Activated effector memory CD4-positive, alpha-beta T cell treated with anti-CD3 and anti-CD28 coated beads, Interleukin-2, amount 50 U/mL, for 16 hours (primary cell): ENCODE measurements at regions not wholly inside any gene's neighbourhood (a gene's known extent, or its start where the extent isn't known, plus 50 kb on each side); places are given as distances from the start of the nearest gene placed in this dataset.
"Not testable (repeated sequence)": the region's sequence is repeated elsewhere in the genome, so short reads cannot be mapped to it uniquely, and the experiment has no call there.

Source experiments
- DNase-seq: peaks from one replicate; pipeline ENCODE4 v3.0.0-alpha.2; 2020

- DNase-seq: no peak
Measured at GRCh38 chr2:17362956-17363355, 155.3 kb downstream of the RAD51AP2 start.

- no peak for DNase-seq
Measured at GRCh38 chr2:17355608-17356329, 162.5 kb downstream of the RAD51AP2 start.

GRCh38 chr2:17353263-17353662 lies 165.0 kb downstream of the RAD51AP2 start:
- no peak for DNase-seq

GRCh38 chr2:17342692-17343091 lies 175.5 kb downstream of the RAD51AP2 start:
- DNase-seq: not testable (repeated sequence)

- DNase-seq: no peak
Measured at GRCh38 chr2:17337507-17337906, 180.7 kb downstream of the RAD51AP2 start.

- no peak for DNase-seq
Measured at GRCh38 chr2:17336458-17336857, 181.8 kb downstream of the RAD51AP2 start.

GRCh38 chr2:17334300-17334699 lies 183.9 kb downstream of the RAD51AP2 start:
- no peak for DNase-seq

GRCh38 chr2:17331636-17332035 lies 186.6 kb downstream of the RAD51AP2 start:
- DNase-seq: no peak

GRCh38 chr2:17328161-17328560 lies 190.1 kb downstream of the RAD51AP2 start:
- no peak for DNase-seq

- DNase-seq: no peak
Measured at GRCh38 chr2:17327649-17328048, 190.6 kb downstream of the RAD51AP2 start.

GRCh38 chr2:17326717-17327116 lies 191.5 kb downstream of the RAD51AP2 start:
- no peak for DNase-seq

GRCh38 chr2:17323697-17324096 lies 194.5 kb downstream of the RAD51AP2 start:
- no peak for DNase-seq

- DNase-seq: no peak
Measured at GRCh38 chr2:17322461-17322860, 195.8 kb downstream of the RAD51AP2 start.

- DNase-seq: no peak
Measured at GRCh38 chr2:17319090-17319489, 199.2 kb downstream of the RAD51AP2 start.

- DNase-seq: no peak
Measured at GRCh38 chr2:17318013-17318412, 200.2 kb downstream of the RAD51AP2 start.

GRCh38 chr2:17317439-17317976 lies 200.7 kb downstream of the RAD51AP2 start:
- DNase-seq: no peak

- no peak for DNase-seq
Measured at GRCh38 chr2:17313261-17313660, 205.0 kb downstream of the RAD51AP2 start.

- no peak for DNase-seq
Measured at GRCh38 chr2:17311771-17312511, 206.3 kb downstream of the RAD51AP2 start.

- no peak for DNase-seq
Measured at GRCh38 chr2:17311106-17311619, 207.1 kb downstream of the RAD51AP2 start.

- DNase-seq: no peak
Measured at GRCh38 chr2:17309741-17310339, 208.4 kb downstream of the RAD51AP2 start.

- no peak for DNase-seq
Measured at GRCh38 chr2:17309181-17309580, 209.1 kb downstream of the RAD51AP2 start.

- no peak for DNase-seq
Measured at GRCh38 chr2:17306706-17307105, 211.5 kb downstream of the RAD51AP2 start.

- no peak for DNase-seq
Measured at GRCh38 chr2:17306219-17306618, 212.0 kb downstream of the RAD51AP2 start.

GRCh38 chr2:17303521-17303920 lies 214.7 kb downstream of the RAD51AP2 start:
- no peak for DNase-seq
